Activated CD4-positive, alpha-beta T cell treated with anti-CD3 and anti-CD28 coated beads, Interleukin-2, amount 50 U/mL, for 48 hours (primary cell): ENCODE measurements at regions not wholly inside any gene's neighbourhood (a gene's known extent, or its start where the extent isn't known, plus 50 kb on each side); places are given as distances from the start of the nearest gene placed in this dataset.

ENCODE experiments used
- DNase-seq, 2 experiments: peaks; one replicate each; pipeline ENCODE4 v3.0.0-alpha.2; 2020

DNA sequence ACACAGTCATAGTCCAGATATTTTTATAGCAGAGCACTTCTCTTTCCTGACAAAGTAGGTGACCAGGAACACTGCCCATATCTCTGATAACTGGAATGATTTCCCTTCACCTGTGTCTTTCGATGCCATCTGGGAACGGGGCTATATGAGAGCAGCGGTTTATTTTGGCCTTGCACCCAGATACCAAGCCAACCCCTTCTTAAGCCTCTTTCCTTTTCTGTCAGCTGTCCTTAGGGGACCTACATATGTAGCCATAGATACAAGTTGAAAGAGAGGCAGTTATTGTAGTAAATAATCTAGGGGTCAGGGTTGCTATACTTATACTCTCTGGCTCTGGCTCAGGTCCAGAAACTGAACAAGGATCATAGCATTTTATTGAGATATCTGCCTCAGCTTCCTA is 128.8 kb downstream of the NHLRC3 start:
- no peak for DNase-seq

DNA sequence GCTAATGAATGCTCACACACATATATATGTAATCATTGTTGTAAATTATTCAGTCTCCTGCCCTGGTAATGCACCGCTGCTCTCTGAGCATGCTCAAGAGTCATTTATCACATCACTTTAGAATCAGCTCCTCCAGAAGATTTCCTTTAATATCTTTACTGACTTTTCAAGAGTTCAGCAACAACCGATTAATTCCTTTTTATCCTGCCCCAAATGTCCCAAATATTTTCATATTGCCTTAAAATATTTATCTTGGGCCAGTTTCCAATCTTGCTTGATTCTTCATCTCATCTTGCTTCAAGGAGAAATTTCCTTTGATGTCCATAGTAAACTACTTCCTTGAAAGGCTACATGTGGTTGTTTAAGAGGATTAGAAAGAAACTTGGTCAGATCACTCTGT is 132.5 kb downstream of the NHLRC3 start:
- no peak for DNase-seq

DNA sequence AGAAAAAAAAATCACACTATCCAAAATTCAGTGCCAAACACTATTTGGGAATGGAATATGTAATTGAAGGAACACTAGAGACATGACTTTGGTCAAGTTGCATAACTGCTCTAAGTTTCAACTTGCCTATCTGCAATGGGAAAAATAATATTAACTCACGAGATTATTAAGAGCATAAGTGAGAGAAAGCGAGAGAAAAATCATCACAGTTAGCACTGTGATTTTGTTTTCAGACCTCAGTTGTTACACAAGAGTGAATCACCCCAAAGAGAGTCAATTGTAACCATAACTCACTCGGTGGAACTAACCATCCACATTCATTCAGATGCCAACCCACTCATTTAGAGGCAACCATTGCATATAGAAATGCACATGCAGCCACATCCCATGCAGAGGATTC is 147.1 kb downstream of the NHLRC3 start:
- DNase-seq, result no peak

DNA sequence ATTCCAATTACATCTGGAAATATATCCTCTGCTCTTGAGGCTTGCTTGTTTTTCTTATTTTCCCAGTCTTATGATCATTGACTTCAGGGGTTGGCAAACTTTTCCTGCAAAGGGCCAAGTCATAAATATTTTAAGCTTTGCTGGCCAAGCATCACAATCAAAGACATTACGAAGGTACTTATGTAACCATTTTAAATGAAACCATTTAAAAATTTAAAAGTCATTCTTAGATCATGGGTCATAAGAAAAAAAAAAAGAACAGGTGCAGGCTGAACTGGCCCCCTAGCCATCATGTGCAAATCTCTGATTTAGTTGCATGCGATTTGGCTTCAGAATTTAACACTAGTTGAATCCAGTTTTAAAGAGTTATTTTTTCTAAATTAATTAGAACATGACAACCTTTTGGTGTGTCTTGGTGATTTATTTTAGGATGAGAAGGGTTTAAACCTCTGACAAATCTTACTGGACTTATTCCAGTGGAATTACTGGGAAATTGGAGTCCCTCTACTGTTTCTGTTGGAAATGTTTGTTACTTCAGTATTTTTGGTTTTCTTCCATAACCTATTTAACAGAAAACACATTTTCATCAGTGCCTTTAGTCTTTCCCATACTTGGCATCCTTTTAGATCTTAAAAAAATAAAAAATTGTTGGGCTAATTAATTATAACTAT is 148.1 kb downstream of the NHLRC3 start:
- no peak for DNase-seq

DNA sequence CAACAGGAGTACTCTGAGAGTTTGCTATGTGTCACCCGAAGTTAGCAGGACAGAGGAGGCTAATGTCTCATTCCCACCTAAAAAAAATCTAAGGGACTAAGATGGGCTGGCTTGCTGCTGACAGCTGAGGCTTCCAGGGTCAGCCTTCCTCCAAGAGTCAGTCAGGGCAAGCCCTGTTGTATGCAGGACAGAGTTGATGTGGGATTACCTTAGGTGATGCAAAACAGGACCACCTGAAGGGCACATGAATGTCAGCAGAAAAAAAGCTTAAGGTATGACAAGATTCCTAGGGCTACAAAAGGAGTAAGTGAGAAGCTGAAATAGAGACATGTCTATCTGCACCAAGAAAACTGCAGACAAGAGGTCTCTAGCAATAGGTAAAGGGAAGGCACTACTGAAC is 151.5 kb downstream of the NHLRC3 start:
- no peak for DNase-seq

DNA sequence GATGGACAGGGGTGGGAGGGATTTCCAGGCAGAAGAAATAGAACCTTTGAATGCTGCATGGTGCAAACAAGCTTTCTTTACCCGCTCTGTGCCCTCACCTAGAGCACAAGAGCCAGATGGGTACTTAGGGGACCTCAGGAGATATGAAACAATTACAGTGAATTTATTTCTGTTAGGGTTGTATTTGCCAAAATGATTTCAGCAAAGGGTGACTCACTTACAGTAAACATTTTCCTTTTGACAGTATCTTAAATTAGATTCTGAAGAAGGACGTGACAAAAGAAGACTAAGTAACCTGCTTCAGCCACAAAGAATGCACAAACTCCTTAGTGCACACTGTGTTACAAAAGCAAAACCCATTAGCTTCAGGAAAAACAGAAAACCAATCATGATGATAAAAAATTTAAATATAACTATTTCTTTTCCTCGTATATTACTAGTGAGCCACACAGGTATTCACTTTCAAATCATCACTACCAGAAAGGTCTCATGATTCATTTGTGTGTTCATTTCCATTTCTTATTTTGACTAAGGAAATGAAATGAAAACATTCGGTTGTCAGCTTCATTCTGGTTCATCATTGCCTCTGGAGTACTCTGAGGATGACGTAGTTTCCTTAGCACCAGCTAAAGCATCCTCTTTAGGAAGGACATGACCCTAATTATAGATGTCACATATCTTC is 158.8 kb downstream of the NHLRC3 start:
- no peak for DNase-seq

DNA sequence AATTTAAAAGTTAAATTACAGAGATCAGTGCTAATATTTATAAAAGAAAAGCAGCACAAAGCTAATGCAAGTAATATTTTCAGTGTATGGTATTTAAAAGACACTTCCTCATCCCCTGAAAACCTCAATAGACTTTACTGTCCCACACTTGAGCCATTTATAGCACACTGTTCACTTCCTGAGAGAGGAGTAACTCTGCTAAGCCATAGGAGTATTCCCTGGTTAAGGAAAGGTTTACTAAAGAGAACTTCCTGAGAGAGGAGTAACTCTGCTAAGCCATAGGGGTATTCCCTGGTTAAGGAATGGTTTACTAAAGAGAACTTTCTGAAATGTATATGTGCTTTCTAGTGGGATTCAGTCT is 159.4 kb downstream of the NHLRC3 start:
- DNase-seq, result no peak

DNA sequence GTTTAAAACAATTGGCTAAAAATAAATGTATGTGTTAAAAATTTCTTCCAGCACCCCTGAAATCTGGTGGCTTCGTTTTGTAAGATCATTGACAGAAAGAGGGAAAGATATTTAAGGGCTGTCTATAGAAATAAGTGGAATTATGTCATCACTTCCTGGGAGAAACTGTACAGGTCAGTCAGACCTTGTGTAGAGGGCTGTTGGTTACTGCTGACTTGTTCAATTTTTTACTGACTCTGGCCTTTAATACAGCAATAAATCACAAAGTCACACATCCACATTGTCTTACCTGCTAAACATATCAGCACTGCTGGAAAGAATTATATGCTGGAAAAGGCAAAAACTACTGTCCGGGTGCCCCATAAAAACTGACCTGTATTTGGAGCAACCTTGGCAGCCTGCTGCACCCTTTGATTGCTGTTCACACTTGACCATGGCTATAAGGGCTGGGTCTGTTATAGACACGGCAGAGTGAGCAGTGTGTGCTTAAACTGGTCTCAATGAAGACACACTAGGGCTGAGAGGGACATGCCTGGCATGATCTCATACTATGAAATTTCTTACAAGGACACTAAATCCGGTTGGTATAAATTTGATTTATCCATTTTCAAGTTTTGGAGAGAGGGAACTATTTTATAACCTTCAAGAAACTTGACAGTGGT is 162.1 kb downstream of the NHLRC3 start:
- DNase-seq, result no peak

DNA sequence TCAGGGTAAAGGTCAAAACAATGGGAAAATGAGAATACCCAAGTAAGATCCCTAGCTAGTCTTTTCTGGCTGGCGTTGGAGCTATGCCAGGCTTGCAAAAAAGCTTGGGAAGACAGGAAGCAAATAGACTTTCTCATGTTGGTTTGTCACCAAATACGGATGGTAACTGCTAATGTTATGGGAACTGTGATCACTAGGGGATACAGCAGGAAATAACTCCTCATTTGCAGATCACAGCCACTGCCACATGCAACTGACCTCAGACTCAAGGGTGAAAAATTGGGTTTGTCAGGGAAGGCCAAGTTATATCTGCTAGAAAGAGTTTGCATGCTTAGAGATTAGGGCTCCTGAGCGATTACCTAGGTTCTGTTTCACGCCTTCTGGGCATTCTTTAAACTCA is 162.9 kb downstream of the NHLRC3 start:
- DNase-seq, result no peak

DNA sequence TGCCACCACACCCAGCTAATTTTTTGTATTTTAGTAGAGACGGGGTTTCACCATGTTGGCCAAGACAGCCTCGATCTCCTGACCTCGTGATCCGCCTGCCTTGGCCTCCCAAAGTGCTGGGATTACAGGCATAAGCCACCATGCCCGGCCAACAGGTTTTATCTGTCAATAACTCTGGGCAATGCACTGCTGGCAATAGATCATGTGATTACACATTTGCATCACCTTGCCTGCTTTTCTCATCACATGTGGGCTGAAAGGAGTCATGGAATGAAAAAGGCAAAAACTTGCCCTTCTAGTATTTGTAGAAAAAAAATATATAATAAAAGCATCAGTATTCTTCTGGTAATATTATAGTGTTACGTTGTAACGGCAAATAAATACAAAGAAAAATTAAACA is 164.5 kb downstream of the NHLRC3 start:
- no peak for DNase-seq

DNA sequence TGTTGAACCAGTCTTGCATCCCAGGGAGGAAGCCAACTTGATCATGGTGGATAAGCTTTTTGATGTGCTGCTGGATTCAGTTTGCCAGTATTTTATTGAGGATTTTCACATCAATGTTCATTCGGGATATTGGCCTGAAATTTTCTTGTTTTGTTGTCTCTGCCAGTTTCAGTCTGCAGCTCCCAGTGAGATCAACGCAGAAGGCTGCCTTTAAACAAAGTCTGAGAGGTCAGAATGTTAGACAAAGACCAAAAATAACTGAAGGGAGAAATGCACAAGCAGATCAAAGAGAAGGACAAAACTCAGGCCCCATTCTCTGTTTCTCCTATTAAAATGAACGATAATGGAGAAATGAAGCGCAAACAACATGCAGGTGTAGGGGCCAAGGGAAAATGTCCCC is 170.4 kb downstream of the NHLRC3 start:
- no peak for DNase-seq

DNA sequence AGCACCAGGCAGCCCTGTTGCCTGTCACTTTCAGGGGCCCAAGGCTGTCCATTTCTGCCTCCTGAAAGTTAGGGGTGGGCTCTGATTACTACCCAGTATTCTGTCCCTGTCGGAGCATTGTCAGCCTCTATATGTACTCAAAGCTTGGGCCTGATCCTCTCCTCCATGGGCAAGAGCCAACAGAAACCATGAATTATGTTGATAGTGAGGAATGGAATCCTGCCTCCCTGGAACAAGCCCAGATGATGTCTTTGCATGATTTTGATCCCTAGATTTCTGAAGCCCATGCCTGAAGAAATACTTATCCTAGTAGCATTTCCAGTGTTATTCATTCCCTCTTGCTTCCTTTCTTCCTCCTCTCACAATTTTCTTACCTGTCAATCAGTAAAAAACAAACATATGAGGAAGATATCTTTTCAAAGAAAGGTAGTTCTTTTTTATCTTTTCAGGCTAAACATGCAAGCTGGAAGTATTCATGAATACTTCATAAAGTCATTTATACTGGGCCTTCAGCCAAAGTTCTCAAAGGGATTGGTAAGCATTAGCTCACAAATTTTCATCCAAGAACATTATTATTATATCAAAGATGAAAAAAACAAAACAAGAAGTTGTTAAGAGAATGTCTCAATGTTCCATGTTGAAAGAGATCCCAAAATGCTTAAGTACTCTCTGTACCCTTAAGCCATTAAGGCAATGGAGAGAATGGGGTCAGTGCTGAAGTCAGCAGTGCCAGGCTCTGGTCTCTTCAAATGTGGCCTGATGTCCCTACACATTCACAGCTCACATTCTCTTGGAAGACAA is 171.7 kb downstream of the NHLRC3 start:
- DNase-seq, result no peak

DNA sequence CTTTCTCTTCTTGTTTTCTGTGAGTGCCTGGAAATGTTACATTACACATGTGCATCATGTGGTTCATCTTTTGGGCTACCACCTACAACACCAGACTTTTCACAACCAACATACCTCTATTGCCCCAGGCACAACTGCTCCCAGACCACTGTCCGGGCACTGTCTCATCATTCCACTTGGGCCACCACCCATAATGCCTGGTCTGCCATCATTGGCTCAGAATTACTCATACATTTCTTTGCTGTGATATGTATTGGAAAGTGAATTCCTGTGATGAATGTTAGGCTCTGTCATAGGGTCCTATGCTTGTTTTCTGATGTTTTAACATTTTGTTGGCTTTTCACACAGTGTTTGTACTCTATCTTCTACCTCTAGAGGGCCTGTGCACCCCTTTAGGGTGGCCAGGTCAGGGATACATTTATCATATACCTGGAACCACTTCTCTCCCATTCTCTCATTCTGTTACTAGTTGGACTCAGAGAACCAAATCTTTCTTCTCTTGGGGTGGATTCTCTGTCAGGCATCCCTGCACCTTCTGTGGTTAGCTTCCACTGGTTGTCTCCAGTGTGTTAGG is 172.8 kb downstream of the NHLRC3 start:
- DNase-seq, result no peak

DNA sequence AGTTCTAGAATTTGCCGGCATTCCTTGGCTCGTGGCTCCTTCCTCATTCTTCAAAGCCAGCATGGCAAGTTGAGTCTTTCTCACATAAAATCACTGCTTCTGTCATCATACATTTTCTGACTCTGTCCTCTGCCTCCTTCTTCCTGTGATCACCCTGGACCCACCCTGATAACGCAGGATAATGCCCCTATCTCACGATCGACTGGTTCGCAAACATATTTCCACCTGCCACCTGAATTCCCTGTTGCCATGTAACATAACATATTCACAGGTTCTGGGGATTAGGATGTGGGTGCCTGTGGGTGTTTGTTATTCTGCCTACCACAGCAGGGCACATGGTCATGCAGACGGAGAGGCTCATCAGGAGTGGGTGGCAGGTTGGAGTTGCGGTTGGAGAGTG is 177.7 kb downstream of the NHLRC3 start:
- DNase-seq, result no peak

DNA sequence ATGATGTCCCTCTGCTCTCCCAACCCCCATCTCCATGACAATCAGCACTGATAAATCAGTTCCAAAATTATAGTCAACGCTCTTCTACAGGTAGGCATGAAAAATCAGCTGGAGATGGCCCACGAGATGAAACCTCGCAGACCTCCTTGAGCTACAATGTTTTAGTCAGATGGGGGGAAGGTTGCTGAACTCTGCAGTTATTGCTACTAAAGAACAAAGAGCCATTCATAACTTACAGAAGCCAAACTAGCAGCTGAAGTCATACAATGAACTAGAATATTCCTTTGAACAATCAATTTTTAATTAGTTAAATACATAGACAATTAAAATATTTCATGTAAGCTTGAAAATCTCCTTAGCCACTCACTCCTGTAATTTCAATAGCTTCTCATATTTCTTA is 179.2 kb downstream of the NHLRC3 start:
- no peak for DNase-seq

DNA sequence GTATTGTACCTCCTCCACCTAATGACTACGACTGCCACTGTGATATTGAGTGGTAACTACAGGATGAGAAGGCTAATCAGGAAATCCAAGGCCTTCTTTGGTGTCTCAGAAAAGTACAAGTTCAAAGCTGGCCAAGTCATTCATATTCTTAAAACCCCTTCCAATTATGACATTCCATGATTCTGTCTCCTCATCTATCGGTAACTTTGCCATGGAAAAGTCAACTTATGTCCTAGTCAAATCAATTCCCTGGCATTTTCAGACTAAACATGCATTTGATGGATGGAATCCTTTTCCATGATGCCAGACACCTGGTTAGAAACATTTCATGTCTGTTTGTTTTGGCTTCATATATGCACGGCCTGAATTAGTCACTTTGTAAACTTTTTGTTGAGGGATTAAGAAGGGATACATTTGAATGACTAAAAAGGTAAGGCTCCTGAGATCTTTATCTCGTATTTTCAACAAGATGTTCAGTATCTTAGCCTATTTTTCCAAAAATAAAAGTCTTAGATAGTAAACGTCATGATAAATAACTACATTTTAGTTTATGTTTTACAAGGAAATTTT is 186.5 kb downstream of the NHLRC3 start:
- no peak for DNase-seq

DNA sequence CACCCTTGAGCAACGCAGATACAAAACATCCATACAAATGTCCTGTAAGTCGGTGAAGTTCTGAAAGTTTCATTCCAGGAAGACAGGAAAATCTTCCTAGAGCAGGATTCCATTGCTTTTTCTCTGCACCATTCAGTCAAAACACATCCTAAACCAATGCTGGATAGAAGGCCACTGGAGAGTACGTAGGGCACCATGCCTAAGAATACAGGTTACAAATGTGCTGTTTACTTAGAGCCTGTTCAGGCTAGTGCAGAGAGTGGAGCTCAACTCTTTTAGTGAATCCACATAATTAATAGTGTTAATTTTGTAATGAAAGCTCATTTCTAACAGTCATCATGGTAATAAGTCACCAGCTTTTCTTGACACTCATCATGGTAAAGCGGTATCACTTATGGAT is 187.6 kb downstream of the NHLRC3 start:
- no peak for DNase-seq

DNA sequence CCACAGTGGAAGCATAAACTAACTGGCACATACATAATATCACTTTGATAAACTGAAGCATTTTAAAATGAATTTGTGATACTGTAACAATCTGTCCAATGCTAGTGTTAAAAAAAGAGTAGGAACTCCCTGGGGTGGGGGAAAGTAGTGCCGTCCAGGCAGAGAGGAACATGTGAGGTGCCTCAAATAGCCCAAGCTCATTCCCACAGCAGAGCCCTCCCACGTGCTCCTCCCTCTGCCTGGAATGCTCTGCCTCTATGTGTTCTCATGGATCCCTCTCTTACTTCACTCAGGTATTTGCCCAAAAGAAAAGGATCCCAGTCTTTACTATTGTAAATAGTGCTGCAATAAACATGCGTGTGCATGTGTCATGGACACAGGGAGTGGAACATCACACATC is 188.1 kb downstream of the NHLRC3 start:
- DNase-seq, result no peak

DNA sequence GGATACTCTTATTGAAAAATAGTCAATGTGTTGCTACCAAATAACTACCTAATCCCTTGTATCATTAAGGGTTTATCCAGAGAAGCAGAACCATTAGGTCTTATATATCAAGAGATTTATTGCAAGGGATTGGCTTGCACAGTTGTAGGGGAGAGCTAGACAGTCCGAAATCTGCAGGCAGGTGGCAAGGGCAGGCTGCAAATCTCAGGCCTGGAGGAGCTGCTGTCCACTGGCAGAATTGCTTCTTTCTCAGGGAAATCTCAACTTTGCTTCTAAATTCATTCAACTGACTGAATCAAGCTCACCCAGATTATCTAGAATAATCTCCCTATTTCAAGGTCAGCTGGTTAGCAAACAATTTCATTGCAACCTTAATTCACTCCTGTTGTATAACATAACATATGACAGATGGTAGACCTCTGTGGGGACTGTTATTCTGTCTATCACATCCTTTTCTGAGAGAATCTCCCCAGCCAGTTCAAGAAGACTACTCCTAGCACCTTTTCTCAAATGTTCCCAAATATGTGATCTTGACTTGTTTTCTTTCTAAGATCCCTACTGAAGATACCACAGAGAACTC is 194.2 kb downstream of the NHLRC3 start:
- DNase-seq, result no peak

DNA sequence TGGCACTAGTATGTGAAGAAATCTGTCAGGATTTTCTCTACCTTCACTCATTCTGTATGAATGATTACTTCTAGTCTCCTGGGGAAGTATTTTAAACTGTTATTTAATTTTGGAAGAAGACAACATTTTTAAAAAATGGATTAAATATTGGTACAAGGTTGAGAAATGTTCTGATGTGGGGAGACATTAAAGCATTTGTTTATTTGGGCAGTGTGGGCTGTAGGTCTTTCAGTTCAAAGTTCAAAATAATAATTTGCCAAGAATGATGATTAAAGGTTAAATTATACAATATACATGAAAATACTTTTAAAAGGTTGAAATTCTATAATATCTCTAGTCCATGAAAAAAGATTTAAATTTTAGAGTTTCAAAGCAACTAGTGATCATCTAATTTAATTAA is 194.7 kb downstream of the NHLRC3 start:
- no peak for DNase-seq

DNA sequence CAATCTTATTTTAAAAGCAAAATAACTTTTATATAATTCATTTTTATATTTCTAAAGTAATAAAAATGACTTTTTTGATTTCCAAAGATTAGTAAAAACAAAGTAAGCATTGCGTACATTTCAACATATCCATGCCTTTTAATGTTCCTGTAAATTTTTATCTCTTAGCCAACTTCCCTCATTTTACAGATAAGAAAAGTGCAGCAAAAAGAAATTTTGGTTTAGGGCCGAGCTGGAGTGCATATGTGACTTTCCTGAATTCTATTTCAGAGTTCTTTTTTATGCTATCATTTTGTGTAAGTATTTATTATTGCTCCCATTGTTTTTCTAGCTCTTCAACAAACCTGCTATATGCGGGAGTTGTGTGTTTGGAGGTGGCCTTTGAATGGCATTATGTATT is 195.3 kb downstream of the NHLRC3 start:
- no peak for DNase-seq

DNA sequence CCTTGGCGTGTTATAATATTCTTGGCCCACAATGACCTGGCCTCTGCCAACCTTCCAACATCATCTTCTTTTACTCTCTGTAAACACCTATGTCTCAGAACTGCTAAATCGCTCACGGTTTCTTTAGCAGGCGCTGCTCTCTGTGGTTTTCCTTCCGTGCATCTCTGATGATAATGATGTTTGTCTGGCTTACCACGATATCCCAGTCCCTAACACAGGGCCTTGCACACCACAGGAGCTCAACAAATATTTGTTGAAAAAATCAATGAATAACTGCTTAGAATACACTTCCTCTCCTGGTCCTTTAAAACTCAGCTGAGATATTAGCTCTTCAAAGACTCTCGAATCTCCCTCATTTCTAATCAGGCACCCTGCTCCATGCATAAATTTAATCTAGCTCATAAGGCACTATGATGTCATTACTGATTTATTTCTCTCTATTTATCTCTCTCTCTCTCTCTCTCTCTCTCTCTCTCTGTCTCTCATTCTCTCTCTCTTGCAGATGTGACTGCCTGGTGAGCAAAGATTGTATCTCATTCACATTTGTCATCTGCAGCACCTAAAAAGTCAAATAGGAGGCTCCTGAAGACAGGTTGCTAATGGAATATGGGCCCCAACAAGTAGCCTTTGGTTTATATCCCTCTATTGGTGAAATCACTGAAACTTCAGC is 206.4 kb downstream of the NHLRC3 start:
- no peak for DNase-seq
